Posterior vena cava (tissue), 2 donors: ENCODE measurements at regions not wholly inside any gene's neighbourhood (a gene's known extent, or its start where the extent isn't known, plus 50 kb on each side); places are given as distances from the start of the nearest gene placed in this dataset.

Source experiments
- DNase-seq: peaks from one replicate; pipeline ENCODE4 v3.0.0-alpha.2; 2020; ENCODE audit warnings: low spot score
- intact Hi-C, 2 donors: fragments of 100-400 bp; cut with DNase I; formaldehyde crosslinking; loops; one replicate each; pipeline versions ENCODE4 v1.14.1 to v1.14.2; 2022 to 2023
- donor health status: DM: yes; HTN: yes; CAD: no.
- donor health status: DM: yes; HTN: yes; CAD: no.

- intact Hi-C loops: no loop called here
- no peak for DNase-seq
Measured at GRCh38 chr5:74199436-74200210, 440.9 kb downstream of the ENC1 start.

DNA sequence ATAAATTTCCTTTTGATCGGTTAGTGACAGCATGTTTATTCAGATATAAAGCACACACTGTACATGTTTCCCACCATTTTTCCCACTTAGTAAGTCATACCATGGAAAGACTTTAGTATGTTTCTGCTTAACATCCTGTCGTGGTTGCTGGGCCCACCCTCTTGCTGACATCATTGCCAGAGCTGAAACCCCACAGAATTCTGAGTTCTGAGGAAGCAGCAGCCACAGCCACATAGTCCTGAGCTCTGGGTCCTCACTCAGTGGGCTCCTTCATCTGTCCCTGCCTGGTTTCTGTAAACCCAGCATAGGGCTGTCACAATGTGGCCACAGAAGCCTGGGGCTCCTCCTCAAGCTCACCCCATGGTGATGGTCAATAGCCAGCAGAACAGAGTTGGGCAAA is 441.5 kb downstream of the ENC1 start:
- intact Hi-C loops: no loop called here
- no peak for DNase-seq

DNA sequence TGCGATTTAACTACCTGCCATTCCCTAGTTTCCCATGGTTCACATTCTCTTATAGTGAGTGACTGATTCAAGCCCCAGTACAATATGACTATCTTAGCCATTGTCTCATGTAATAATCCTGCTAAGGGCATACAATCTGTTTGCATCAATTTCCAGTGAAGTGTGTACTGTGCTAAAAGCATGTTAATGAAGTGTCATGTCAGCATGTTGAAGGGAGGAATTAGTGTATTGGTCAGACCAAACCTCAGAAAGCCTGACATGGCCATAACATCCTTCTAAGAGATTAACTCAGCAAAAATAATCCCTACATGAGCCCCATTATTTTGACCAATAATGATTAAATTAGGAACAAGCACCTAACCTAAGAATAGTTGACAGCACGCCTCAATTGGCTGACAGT is 442.4 kb downstream of the ENC1 start:
- intact Hi-C loops: no loop called here
- no peak for DNase-seq

DNA sequence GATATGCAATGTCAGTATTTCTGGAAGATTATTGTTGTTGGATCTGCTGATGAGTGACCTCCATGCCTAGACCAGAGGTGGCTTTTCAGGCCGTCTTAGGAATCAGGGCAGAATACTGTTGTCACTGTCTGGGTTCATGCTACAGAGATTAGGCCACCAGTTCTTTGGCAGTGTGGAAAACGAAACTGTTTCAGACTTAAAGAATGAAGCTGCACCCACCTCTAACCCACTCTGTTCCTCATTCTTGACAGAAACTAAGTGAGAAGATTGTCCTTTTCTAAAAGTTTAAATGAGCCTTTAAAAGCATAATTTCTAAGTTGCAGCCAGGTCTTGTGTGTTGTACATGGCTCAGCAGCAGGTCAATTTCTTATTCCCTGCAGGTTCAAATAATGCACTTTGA is 444.3 kb downstream of the ENC1 start:
- intact Hi-C loops: no loop called here
- no peak for DNase-seq

DNA sequence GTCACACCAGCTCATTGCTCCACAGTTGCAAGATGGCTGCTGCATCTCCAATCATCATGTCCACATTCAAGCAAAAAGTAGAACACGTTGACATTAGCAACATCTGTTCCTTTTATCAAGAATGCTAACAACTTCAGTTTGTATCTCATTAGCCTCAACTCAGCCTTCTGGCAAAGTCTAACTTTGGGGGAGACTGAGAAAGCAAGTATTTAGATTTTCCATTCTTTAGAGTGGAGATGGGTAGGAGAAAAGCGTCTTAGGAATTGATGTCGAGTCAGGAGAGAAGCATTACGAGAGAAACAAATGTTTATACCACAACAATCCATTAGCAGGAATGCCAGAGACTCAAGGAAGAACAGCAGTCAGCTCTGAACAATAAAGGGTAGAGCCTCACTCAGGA is 446.3 kb downstream of the ENC1 start:
- no peak for DNase-seq
- intact Hi-C loops: no loop called here

DNA sequence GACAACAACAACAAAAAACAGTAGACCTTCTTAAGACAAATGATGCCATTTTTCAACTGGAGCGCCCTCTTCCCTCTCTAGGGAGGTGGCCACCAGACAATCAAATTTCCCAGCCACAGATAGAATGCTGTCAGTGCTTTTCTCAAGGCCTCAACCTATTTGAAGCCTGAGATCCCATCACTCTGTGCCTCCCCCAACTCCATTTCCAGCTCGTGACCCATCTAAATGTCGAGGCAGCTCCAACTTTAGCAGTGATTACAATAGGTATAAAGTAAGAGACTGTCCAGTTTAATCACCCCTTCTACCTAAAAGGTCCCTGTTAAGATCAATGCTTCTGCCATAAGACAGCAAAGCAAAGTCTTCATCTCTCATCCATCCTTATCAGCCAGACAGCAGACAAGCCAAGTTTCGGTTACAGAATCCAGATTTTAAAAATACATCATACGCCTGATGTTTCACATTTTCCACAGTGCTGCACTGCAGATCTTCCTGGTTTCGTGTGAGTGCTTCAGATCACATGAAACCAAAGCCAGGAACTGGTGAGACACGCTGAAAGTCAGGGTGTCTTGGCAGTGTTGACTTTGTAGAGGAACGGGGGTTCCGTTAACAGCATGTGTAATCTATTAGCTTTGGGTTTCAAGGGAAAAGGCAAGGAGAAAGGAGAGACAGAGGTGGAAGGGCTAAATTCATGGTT is 447.8 kb downstream of the ENC1 start:
- intact Hi-C loops: no loop called here
- no peak for DNase-seq

GRCh38 chr5:74188351-74189105 is 452.0 kb downstream of the ENC1 start:
- DNase-seq: no peak
- intact Hi-C loops: no loop called here

GRCh38 chr5:74187757-74188156 is 452.8 kb downstream of the ENC1 start:
- DNase-seq: no peak

GRCh38 chr5:74186356-74187315 is 453.9 kb downstream of the ENC1 start:
- intact Hi-C loops: no loop called here
- no peak for DNase-seq

More at GRCh38 chr5:74187757-74188156, 452.8 kb downstream of the ENC1 start:
- intact Hi-C loops: no loop called here

GRCh38 chr5:74185599-74185998 is 454.9 kb downstream of the ENC1 start:
- intact Hi-C loops: no loop called here

GRCh38 chr5:74184649-74185048 is 455.9 kb downstream of the ENC1 start:
- no peak for DNase-seq

More at GRCh38 chr5:74185599-74185998, 454.9 kb downstream of the ENC1 start:
- DNase-seq: peak; percentile 75

DNA sequence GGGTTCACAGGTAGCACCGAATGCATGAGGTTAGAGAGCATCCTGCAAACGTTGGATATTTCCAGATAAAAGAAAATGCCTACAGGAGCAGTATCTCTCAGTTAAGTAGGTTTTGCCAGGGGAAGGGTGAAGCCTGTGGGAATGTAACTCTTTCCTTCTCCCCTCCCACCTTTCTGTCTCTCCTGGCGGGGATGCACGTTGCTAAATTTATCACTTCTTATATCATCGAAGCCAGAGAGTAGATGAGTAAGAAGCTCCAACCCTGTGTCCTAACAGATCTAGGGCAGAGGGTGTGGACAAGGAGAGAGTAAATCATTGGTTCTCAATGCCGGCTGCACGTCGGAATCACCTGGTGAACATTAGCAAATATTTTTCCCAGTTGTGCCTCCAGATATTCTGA is 457.5 kb downstream of the ENC1 start:
- no peak for DNase-seq
- intact Hi-C loops: no loop called here

More at GRCh38 chr5:74184649-74185048, 455.9 kb downstream of the ENC1 start:
- intact Hi-C loops: no loop called here

- intact Hi-C loops: no loop called here
- no peak for DNase-seq
Measured at GRCh38 chr5:74182603-74183002, 457.9 kb downstream of the ENC1 start.

DNA sequence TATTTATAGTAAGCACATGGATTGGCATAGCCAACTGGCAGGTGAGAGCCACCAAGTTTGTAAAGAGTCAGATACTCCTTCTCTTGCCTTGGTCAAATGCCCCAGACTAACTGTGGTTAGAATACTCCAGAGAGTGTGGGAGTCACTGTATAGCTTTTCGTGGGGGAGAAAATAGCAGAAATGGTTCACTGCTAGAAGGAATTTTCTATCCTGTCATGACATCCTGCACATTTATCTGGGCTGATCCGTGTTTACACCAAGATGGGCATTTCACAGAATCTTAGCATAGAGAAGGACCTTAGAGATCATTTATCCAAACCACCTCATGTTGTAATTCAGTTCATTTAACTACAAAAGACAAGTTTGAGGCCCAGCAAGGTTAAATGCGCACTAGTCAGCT is 460.8 kb downstream of the ENC1 start:
- intact Hi-C loops: no loop called here
- DNase-seq: no peak

- intact Hi-C loops: no loop called here
- no peak for DNase-seq
Measured at GRCh38 chr5:74179179-74179578, 461.3 kb downstream of the ENC1 start.

DNA sequence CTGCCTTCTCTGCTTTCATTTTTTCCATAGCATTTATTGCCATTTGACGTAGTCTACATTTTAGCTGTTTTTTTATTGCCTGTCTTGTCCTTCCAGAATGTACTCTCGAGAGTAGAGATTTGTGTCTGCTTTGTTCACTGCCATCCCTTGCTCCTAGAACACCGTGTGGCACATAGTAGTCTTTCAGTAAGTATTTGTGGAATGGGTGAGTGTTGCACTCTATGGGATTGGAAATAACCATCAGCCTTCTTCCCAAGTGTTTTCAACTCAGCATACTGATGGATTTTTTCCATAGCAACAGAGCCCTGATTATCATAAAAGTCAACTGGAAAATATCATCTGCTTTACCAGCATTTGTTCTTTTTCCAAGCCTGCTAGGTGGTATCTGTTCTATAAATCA is 462.6 kb downstream of the ENC1 start:
- DNase-seq: no peak
- intact Hi-C loops: no loop called here

DNA sequence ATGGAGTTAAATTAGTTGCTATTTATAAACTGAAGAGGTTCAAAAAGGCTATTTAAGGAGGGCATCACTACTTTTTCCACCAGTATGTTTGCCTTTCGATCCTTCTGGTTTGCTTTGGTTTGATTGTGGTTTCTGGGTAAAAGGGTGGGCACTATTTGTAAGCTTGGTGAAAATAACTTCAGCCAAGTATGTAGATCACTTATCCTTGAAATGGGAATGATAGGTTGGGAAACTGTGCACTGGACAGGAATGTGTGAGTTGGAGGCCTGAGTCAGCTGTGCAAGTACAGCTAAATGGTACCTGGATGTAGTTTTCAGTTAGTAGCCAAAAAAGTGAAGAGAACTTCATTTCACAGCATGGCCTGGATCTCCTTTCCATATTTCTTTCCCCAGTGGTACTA is 466.2 kb downstream of the ENC1 start:
- no peak for DNase-seq

GRCh38 chr5:74173665-74174064 is 466.9 kb downstream of the ENC1 start:
- no peak for DNase-seq
- intact Hi-C loops: no loop called here

More for the DNA sequence above, 466.2 kb downstream of the ENC1 start:
- intact Hi-C loops: no loop called here

DNA sequence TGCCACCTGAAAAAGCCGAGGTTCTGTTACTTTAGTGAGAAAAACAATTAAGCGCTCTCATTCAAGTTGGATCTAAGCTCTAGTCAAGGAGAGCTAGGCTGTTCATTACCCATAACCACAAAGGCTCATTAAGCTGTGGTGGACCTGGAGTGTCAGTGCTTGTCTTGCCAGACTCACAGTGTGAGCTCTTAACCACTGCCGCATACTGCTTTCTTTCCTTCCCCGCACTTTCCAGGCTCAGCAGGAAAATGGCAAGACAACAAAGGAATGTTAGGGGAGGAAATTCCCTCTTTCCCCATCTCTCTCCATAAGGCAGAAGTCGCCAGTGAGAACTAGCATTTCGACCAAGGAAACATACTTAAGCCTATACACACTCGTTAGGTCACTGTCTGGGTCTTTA is 467.3 kb downstream of the ENC1 start:
- intact Hi-C loops: no loop called here

More for the DNA sequence above, 467.3 kb downstream of the ENC1 start:
- no peak for DNase-seq
